Liver (tissue), 8 donors: ENCODE measurements at regions not wholly inside any gene's neighbourhood (a gene's known extent, or its start where the extent isn't known, plus 50 kb on each side); places are given as distances from the start of the nearest gene placed in this dataset.

Experiments used
- DNase-seq: peaks from one replicate; pipeline ENCODE4 v3.0.0-alpha.2; 2017; ENCODE audit warnings: low spot score
- H3K27ac ChIP-seq, 2 donors: one replicate each; pipeline ENCODE4 v1.7.0; 2013; ENCODE audit warnings: inconsistent platforms in 2 of 2, low read length in 2 of 2, control low read depth in 1 of 2, low read depth in 1 of 2, mild to moderate bottlenecking in 1 of 2
- H3K27me3 ChIP-seq, 4 donors: one replicate each; pipeline versions ENCODE4 v1.6.1 to v1.7.0; 2013; ENCODE audit warnings: low read length in 3 of 4, inconsistent platforms in 1 of 4, mild to moderate bottlenecking in 1 of 4, moderate library complexity in 1 of 4; ENCODE audit not compliant: control insufficient read depth in 4 of 4, insufficient read depth in 4 of 4
- H3K36me3 ChIP-seq, 4 donors: one replicate each; pipeline versions ENCODE4 v1.6.1 to v1.7.0; 2013; ENCODE audit warnings: low read length in 3 of 4, mild to moderate bottlenecking in 3 of 4, low read depth in 1 of 4, moderate library complexity in 1 of 4; ENCODE audit not compliant: control insufficient read depth in 4 of 4, insufficient read depth in 3 of 4
- H3K4me1 ChIP-seq, 4 donors: one replicate each; pipeline versions ENCODE4 v1.6.1 to v1.7.0; 2013; ENCODE audit warnings: low read length in 3 of 4, mild to moderate bottlenecking in 3 of 4, moderate library complexity in 1 of 4; ENCODE audit not compliant: control insufficient read depth in 4 of 4, insufficient read depth in 4 of 4
- H3K4me3 ChIP-seq, 3 donors: one replicate each; pipeline versions ENCODE4 v1.6.1 to v1.7.0; 2013; ENCODE audit warnings: low read length in 3 of 3, control low read depth in 1 of 3, low read depth in 1 of 3, mild to moderate bottlenecking in 1 of 3
- H3K9ac ChIP-seq, 2 donors: one replicate each; pipeline ENCODE4 v1.7.0; 2013; ENCODE audit warnings: low read length in 2 of 2, mild to moderate bottlenecking in 2 of 2, moderate library complexity in 2 of 2, control low read depth in 1 of 2, low read depth in 1 of 2
- H3K9me3 ChIP-seq, 4 donors: one replicate each; pipeline versions ENCODE4 v1.6.1 to v1.7.0; 2013; ENCODE audit warnings: low read length in 3 of 4; ENCODE audit not compliant: control insufficient read depth in 4 of 4
- ATF3 ChIP-seq: IDR thresholded peaks from 2 replicates; pipeline ENCODE4 v1.6.1; 2016; ENCODE audit warnings: antibody characterized with exemption
- EGR1 ChIP-seq, 2 donors: IDR thresholded peaks; 2 replicates each; pipeline ENCODE4 v1.6.1; 2016 to 2018; ENCODE audit warnings: antibody characterized with exemption in 2 of 2, low read depth in 2 of 2
- FOXA1 ChIP-seq: IDR thresholded peaks from 2 replicates; pipeline ENCODE4 v1.6.1; 2016; ENCODE audit warnings: antibody characterized with exemption
- GABPA ChIP-seq, 2 donors: IDR thresholded peaks in 1 of 2; conservative IDR thresholded peaks in 1 of 2; 2 replicates each; pipeline ENCODE4 v1.6.1; 2016; ENCODE audit warnings: antibody characterized with exemption in 2 of 2, mild to moderate bottlenecking in 1 of 2, moderate library complexity in 1 of 2
- HNF4A ChIP-seq, 2 donors: conservative IDR thresholded peaks; 2 replicates each; pipeline ENCODE4 v1.6.1; 2016; ENCODE audit warnings: antibody characterized with exemption in 2 of 2, mild to moderate bottlenecking in 2 of 2
- HNF4G ChIP-seq: IDR thresholded peaks from 2 replicates; pipeline ENCODE4 v1.6.1; 2016; ENCODE audit warnings: antibody characterized with exemption
- JUND ChIP-seq, 2 donors: IDR thresholded peaks; 2 replicates each; pipeline ENCODE4 v1.6.1; 2016; ENCODE audit warnings: antibody characterized with exemption in 2 of 2
- NR2F2 ChIP-seq: IDR thresholded peaks from 2 replicates; pipeline ENCODE4 v1.6.1; 2016; ENCODE audit warnings: antibody characterized with exemption
- RAD21 ChIP-seq, 2 donors: IDR thresholded peaks; 2 replicates each; pipeline ENCODE4 v1.6.1; 2016; ENCODE audit warnings: antibody characterized with exemption in 2 of 2, mild to moderate bottlenecking in 2 of 2
- SP1 ChIP-seq: IDR thresholded peaks from 2 replicates; pipeline ENCODE4 v1.6.1; 2018; ENCODE audit warnings: antibody characterized with exemption, mild to moderate bottlenecking
- TAF1 ChIP-seq: conservative IDR thresholded peaks from 2 replicates; pipeline ENCODE4 v1.6.1; 2016; ENCODE audit warnings: antibody characterized with exemption, mild to moderate bottlenecking
- YY1 ChIP-seq: IDR thresholded peaks from 2 replicates; pipeline ENCODE4 v1.6.1; 2016; ENCODE audit warnings: antibody characterized with exemption, mild to moderate bottlenecking
- WGBS: extraction: QIAGEN DNeasy Blood & Tissue Kit; methylation state at CpG from one replicate; pipeline ENCODE4 v1.1.7; 2013; 5-methylcytosine and 5-hydroxymethylcytosine counted together
- TF ChIP-seq, protein P1 (sequence below): IDR thresholded peaks from 2 replicates; pipeline ENCODE4 v1.6.1; 2016; ENCODE audit warnings: antibody characterized with exemption, mild to moderate bottlenecking
- TF ChIP-seq, protein P2 (sequence below): IDR thresholded peaks from 2 replicates; pipeline ENCODE4 v1.6.1; 2016; ENCODE audit warnings: antibody characterized with exemption
- TF ChIP-seq, protein P3 (sequence below): fragments of 150-350 bp; IDR thresholded peaks from 2 replicates; pipeline ENCODE4 v1.5.1; 2017; ENCODE audit warnings: improper control_type of control experiment, low read depth, low read length; ENCODE audit not compliant: missing input control
- donor health status: healthy.
- donor health status: healthy.
- donor health status: healthy.
- donor health status: healthy.
- donor health status: healthy.

DNA sequence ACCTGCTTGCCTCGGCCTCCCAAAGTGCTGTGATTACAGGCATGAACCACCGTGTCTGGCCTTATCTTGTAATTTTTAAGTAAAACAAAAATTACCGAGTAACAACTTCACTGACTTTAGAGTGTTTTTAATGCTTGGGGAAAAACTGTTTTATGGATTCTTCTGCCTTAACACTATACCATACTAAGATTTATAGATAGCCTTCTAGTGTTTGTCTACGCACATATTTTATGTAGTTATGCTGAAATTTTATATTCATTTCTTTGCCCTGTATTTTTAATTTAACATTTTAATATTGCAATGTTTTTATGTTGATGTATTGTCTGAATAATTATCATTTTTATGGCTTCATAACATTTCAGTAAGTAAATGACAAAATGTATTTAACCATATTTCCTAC, 96.4 kb upstream of the FTMT start:
- Histone ChIP-seq H3K4me3 (no peak overlapping the region), H3K27me3 (no peaks in the 10 kb centered on the region), H3K4me1 (no peaks in the 10 kb centered on the region), H3K36me3 (no peaks in the 10 kb centered on the region), H3K9me3 (no peaks in the 10 kb centered on the region), H3K9ac (no peak overlapping the region), H3K27ac (no peak overlapping the region)
- no peak for DNase-seq
- TF ChIP-seq, protein P1, sequence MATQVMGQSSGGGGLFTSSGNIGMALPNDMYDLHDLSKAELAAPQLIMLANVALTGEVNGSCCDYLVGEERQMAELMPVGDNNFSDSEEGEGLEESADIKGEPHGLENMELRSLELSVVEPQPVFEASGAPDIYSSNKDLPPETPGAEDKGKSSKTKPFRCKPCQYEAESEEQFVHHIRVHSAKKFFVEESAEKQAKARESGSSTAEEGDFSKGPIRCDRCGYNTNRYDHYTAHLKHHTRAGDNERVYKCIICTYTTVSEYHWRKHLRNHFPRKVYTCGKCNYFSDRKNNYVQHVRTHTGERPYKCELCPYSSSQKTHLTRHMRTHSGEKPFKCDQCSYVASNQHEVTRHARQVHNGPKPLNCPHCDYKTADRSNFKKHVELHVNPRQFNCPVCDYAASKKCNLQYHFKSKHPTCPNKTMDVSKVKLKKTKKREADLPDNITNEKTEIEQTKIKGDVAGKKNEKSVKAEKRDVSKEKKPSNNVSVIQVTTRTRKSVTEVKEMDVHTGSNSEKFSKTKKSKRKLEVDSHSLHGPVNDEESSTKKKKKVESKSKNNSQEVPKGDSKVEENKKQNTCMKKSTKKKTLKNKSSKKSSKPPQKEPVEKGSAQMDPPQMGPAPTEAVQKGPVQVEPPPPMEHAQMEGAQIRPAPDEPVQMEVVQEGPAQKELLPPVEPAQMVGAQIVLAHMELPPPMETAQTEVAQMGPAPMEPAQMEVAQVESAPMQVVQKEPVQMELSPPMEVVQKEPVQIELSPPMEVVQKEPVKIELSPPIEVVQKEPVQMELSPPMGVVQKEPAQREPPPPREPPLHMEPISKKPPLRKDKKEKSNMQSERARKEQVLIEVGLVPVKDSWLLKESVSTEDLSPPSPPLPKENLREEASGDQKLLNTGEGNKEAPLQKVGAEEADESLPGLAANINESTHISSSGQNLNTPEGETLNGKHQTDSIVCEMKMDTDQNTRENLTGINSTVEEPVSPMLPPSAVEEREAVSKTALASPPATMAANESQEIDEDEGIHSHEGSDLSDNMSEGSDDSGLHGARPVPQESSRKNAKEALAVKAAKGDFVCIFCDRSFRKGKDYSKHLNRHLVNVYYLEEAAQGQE: no peak
- TF ChIP-seq YY1 (no peak), HNF4A (conservative IDR thresholded peaks at IDR 0.05) (no peak), NR2F2 (no peak), HNF4G (no peak), FOXA1 (no peak)
- TF ChIP-seq, protein P2, sequence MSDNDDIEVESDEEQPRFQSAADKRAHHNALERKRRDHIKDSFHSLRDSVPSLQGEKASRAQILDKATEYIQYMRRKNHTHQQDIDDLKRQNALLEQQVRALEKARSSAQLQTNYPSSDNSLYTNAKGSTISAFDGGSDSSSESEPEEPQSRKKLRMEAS: no peak
- TF ChIP-seq, protein P3, sequence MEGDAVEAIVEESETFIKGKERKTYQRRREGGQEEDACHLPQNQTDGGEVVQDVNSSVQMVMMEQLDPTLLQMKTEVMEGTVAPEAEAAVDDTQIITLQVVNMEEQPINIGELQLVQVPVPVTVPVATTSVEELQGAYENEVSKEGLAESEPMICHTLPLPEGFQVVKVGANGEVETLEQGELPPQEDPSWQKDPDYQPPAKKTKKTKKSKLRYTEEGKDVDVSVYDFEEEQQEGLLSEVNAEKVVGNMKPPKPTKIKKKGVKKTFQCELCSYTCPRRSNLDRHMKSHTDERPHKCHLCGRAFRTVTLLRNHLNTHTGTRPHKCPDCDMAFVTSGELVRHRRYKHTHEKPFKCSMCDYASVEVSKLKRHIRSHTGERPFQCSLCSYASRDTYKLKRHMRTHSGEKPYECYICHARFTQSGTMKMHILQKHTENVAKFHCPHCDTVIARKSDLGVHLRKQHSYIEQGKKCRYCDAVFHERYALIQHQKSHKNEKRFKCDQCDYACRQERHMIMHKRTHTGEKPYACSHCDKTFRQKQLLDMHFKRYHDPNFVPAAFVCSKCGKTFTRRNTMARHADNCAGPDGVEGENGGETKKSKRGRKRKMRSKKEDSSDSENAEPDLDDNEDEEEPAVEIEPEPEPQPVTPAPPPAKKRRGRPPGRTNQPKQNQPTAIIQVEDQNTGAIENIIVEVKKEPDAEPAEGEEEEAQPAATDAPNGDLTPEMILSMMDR: no peak
- 84% methylated on average over 4 of the region's 4 CpGs for WGBS

GRCh38 chr5:121757753-121758152, 93.9 kb upstream of the FTMT start:
- no peak for DNase-seq
- TF ChIP-seq TAF1 (no peak), GABPA (IDR thresholded peaks at IDR 0.05 in 1 of 2, conservative IDR thresholded peaks at IDR 0.05 in 1 of 2) (no peak), FOXA1 (no peak), RAD21 (IDR thresholded peaks at IDR 0.05) (no peak)
- TF ChIP-seq, protein P2: no peak
- WGBS: 80% methylated on average over 2 of the region's 2 CpGs
- H3K27me3 ChIP-seq: no peaks in the 10 kb centered on the region
- H3K36me3 ChIP-seq: no peaks in the 10 kb centered on the region
- no peak overlapping the region for H3K4me3 ChIP-seq
- H3K9ac ChIP-seq: no peak overlapping the region
- no peaks in the 10 kb centered on the region for H3K9me3 ChIP-seq
- H3K27ac ChIP-seq: no peak overlapping the region
- H3K4me1 ChIP-seq: no peaks in the 10 kb centered on the region

- H3K27ac ChIP-seq: no peak overlapping the region
- WGBS: 54% methylated on average over 6 of the region's 6 CpGs
- H3K4me3 ChIP-seq: no peak overlapping the region
- no peak for DNase-seq
- H3K4me1 ChIP-seq: no peaks in the 10 kb centered on the region
- H3K36me3 ChIP-seq: no peaks in the 10 kb centered on the region
- H3K9ac ChIP-seq: no peak overlapping the region
- no peaks in the 10 kb centered on the region for H3K9me3 ChIP-seq
- no peaks in the 10 kb centered on the region for H3K27me3 ChIP-seq
- TF ChIP-seq, protein P3: no peak
- TF ChIP-seq HNF4A (conservative IDR thresholded peaks at IDR 0.05): no peak
- no peak for TF ChIP-seq NR2F2
- TF ChIP-seq EGR1 (IDR thresholded peaks at IDR 0.05; ENCODE audit: low read depth in 2 of 2): no peak
- TF ChIP-seq RAD21 (IDR thresholded peaks at IDR 0.05): no peak
- no peak for TF ChIP-seq FOXA1
- no peak for TF ChIP-seq ATF3
- TF ChIP-seq GABPA (IDR thresholded peaks at IDR 0.05 in 1 of 2, conservative IDR thresholded peaks at IDR 0.05 in 1 of 2): no peak
- TF ChIP-seq, protein P1: no peak
- TF ChIP-seq JUND (IDR thresholded peaks at IDR 0.05): no peak
- no peak for TF ChIP-seq SP1
- TF ChIP-seq HNF4G: no peak
- no peak for TF ChIP-seq YY1
Measured at GRCh38 chr5:121758615-121759014, 93.1 kb upstream of the FTMT start.
